Astrocyte (in vitro differentiated cells and primary cell): ENCODE measurements at regions not wholly inside any gene's neighbourhood (a gene's known extent, or its start where the extent isn't known, plus 50 kb on each side); places are given as distances from the start of the nearest gene placed in this dataset.

Source experiments
- DNase-seq: peaks from one replicate; pipeline ENCODE4 v3.0.0-alpha.2; 2010; ENCODE audit warnings: low read depth
- FAIRE-seq: peaks from 2 replicates; lab custom pipeline; 2011; peaks lifted over from hg19 to GRCh38; lab: Jason Lieb, UNC
- H2AFZ ChIP-seq: 2 replicates; pipeline ENCODE4 v1.6.0; 2012; ENCODE audit warnings: low read depth, low read length, inconsistent platforms
- H3K27ac ChIP-seq: 2 replicates; pipeline ENCODE4 v1.5.1; 2011; ENCODE audit warnings: low read depth, low read length, inconsistent platforms
- H3K27me3 ChIP-seq: 2 replicates; pipeline ENCODE4 v1.6.0; 2011; ENCODE audit warnings: low read length, inconsistent platforms; ENCODE audit not compliant: insufficient read depth
- H3K36me3 ChIP-seq: 2 replicates; pipeline ENCODE4 v1.5.1; 2011; ENCODE audit warnings: low read length, inconsistent platforms; ENCODE audit not compliant: insufficient read depth
- H3K4me1 ChIP-seq: 2 replicates; pipeline ENCODE4 v1.5.1; 2011; ENCODE audit warnings: low read length, inconsistent platforms; ENCODE audit not compliant: insufficient read depth
- H3K4me2 ChIP-seq: 2 replicates; pipeline ENCODE4 v1.6.0; 2012; ENCODE audit warnings: low read length, inconsistent platforms
- H3K4me3 ChIP-seq: 2 replicates; pipeline ENCODE4 v1.5.1; 2011; ENCODE audit warnings: low read depth, mild to moderate bottlenecking, low read length, inconsistent platforms; ENCODE audit not compliant: insufficient read depth
- H3K79me2 ChIP-seq: 2 replicates; pipeline ENCODE4 v1.6.0; 2012; ENCODE audit warnings: mild to moderate bottlenecking, low read length, inconsistent platforms; ENCODE audit not compliant: insufficient read depth
- H3K9ac ChIP-seq: 2 replicates; pipeline ENCODE4 v1.6.0; 2012; ENCODE audit warnings: mild to moderate bottlenecking, low read length, inconsistent platforms
- H3K9me3 ChIP-seq: 2 replicates; pipeline ENCODE4 v1.5.1; 2012; ENCODE audit warnings: low read depth, mild to moderate bottlenecking, low read length, inconsistent platforms; ENCODE audit not compliant: insufficient read depth
- H4K20me1 ChIP-seq: 2 replicates; pipeline ENCODE4 v1.6.0; 2012; ENCODE audit warnings: low read length, inconsistent platforms; ENCODE audit not compliant: insufficient read depth
- H3K27ac Mint-ChIP-seq: one replicate; pipeline ENCODE4 v1.8.0; 2021; ENCODE audit warnings: mild to moderate bottlenecking, mixed read lengths; ENCODE audit not compliant: unreplicated experiment
- H3K27me3 Mint-ChIP-seq: one replicate; pipeline ENCODE4 v1.8.0; 2021; ENCODE audit warnings: low read depth, mixed read lengths; ENCODE audit not compliant: unreplicated experiment
- H3K36me3 Mint-ChIP-seq: one replicate; pipeline ENCODE4 v1.8.0; 2021; ENCODE audit warnings: low read depth, mixed read lengths; ENCODE audit not compliant: unreplicated experiment
- H3K4me1 Mint-ChIP-seq: one replicate; pipeline ENCODE4 v1.8.0; 2021; ENCODE audit warnings: low read depth, mixed read lengths; ENCODE audit not compliant: unreplicated experiment
- H3K4me3 Mint-ChIP-seq: one replicate; pipeline ENCODE4 v1.8.0; 2021; ENCODE audit warnings: mild to moderate bottlenecking, moderate library complexity, mixed read lengths; ENCODE audit not compliant: unreplicated experiment
- H3K9me3 Mint-ChIP-seq: one replicate; pipeline ENCODE4 v1.8.0; 2021; ENCODE audit warnings: mild to moderate bottlenecking, mixed read lengths; ENCODE audit not compliant: unreplicated experiment
- CTCF ChIP-seq: IDR thresholded peaks from 2 replicates; pipeline ENCODE4 v1.5.1; 2011; ENCODE audit warnings: low read depth, mild to moderate bottlenecking, inconsistent platforms, low read length, moderate library complexity; ENCODE audit not compliant: insufficient read depth
- EZH2 ChIP-seq: IDR thresholded peaks from 2 replicates; pipeline ENCODE4 v1.6.1; 2012; ENCODE audit warnings: mild to moderate bottlenecking, low read length, inconsistent platforms; ENCODE audit not compliant: insufficient read depth

- Histone ChIP-seq H3K79me2 (no peaks in the 10 kb centered on the region), H3K4me3 (no peak overlapping the region), H3K4me2 (no peak overlapping the region), H3K9me3 (no peaks in the 10 kb centered on the region), H3K4me1 (no peaks in the 10 kb centered on the region), H4K20me1 (no peaks in the 10 kb centered on the region), H3K36me3 (no peaks in the 10 kb centered on the region), H3K27ac (no peak overlapping the region), H3K9ac (no peak overlapping the region), H3K27me3 (no peaks in the 10 kb centered on the region), H2AFZ (no peak overlapping the region)
- FAIRE-seq (no peak), DNase-seq (no peak)
- no peaks in the 10 kb centered on the region for H3K9me3 Mint-ChIP-seq
- no peaks in the 10 kb centered on the region for H3K36me3 Mint-ChIP-seq
- H3K4me1 Mint-ChIP-seq, result no peaks in the 10 kb centered on the region
- H3K27me3 Mint-ChIP-seq, result peaks cover 6% of the 10 kb centered on the region
- no peak overlapping the region for H3K27ac Mint-ChIP-seq
- H3K4me3 Mint-ChIP-seq, result no peak overlapping the region
- TF ChIP-seq EZH2, result no peak
- no peak for TF ChIP-seq CTCF
Observed at GRCh38 chr13:33994826-33995502, 177.0 kb downstream of the RFC3 start.

DNA sequence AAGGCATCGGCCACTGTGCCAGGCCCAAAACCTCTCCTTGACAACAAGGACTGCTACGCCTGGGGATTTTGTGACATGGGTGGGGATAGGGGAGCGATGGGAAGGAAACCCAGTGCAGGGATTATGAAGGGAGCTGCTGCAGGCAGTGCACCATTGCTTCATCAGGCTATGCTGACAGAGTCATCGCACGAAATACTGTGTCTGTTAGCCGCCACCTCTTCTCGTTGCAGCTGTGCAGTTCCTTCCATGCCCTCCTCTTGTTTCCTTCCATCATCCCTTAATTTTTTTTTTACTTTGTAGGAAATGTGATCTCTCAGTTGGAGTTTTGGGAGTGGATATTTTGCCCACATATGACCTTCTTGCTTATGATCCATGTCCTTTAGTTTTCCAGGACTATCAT lies 178.7 kb downstream of the RFC3 start:
- Mint-ChIP-seq H3K4me1 (no peaks in the 10 kb centered on the region), H3K27me3 (peaks cover 6% of the 10 kb centered on the region), H3K27ac (no peak overlapping the region), H3K4me3 (no peak overlapping the region), H3K9me3 (no peaks in the 10 kb centered on the region), H3K36me3 (no peaks in the 10 kb centered on the region)
- Histone ChIP-seq H3K79me2 (no peaks in the 10 kb centered on the region), H3K27me3 (no peaks in the 10 kb centered on the region), H3K4me3 (no peak overlapping the region), H3K4me1 (no peaks in the 10 kb centered on the region), H4K20me1 (no peaks in the 10 kb centered on the region), H2AFZ (no peak overlapping the region), H3K9ac (no peak overlapping the region), H3K9me3 (no peaks in the 10 kb centered on the region), H3K27ac (no peak overlapping the region), H3K36me3 (no peaks in the 10 kb centered on the region), H3K4me2 (no peak overlapping the region)
- FAIRE-seq (no peak), DNase-seq (no peak)
- TF ChIP-seq CTCF (no peak), EZH2 (no peak)

DNA sequence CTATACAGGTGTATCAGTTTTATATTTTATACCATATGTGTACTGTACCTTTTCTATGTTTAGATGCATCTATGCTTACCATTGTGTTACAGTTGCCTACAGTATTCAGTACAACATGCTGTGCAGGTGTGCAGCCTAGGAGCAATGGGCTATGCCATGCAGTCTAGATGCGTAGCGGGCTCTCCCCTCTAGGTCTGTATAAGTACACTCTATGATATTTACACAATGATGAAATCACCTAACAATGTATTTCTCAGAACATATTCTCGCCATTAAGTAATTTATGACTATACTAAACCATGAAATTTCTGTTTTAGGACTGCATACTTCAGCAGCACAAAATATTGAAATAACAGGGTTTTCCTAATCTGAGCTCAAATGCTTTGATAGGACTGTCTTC lies 179.6 kb downstream of the RFC3 start:
- no peak overlapping the region for H3K27ac ChIP-seq
- FAIRE-seq (no peak), DNase-seq (no peak)
- H3K9ac ChIP-seq, result no peak overlapping the region
- H3K79me2 ChIP-seq, result no peaks in the 10 kb centered on the region
- no peaks in the 10 kb centered on the region for H3K36me3 Mint-ChIP-seq
- H3K4me3 ChIP-seq, result no peak overlapping the region
- no peaks in the 10 kb centered on the region for H3K27me3 ChIP-seq
- no peaks in the 10 kb centered on the region for H3K4me1 Mint-ChIP-seq
- no peaks in the 10 kb centered on the region for H3K4me1 ChIP-seq
- H3K27ac Mint-ChIP-seq, result no peak overlapping the region
- no peaks in the 10 kb centered on the region for H3K9me3 Mint-ChIP-seq
- no peak overlapping the region for H3K4me3 Mint-ChIP-seq
- H3K27me3 Mint-ChIP-seq, result peaks cover 6% of the 10 kb centered on the region
- H3K36me3 ChIP-seq, result no peaks in the 10 kb centered on the region
- no peaks in the 10 kb centered on the region for H3K9me3 ChIP-seq
- no peak overlapping the region for H3K4me2 ChIP-seq
- no peak overlapping the region for H2AFZ ChIP-seq
- no peaks in the 10 kb centered on the region for H4K20me1 ChIP-seq
- TF ChIP-seq EZH2, result no peak
- no peak for TF ChIP-seq CTCF
